ENCODE measurements at regions not wholly inside any gene's neighbourhood (a gene's known extent, or its start where the extent isn't known, plus 50 kb on each side); places are given as distances from the start of the nearest gene placed in this dataset.
"Not testable (repeated sequence)": the region's sequence is repeated elsewhere in the genome, so short reads cannot be mapped to it uniquely, and the experiment has no call there.

GRCh38 chr5:26388976-26389375, 649.4 kb downstream of the CDH9 start:
- H3K27me3 ChIP-seq (replicated peaks; ENCODE audit: insufficient read depth) = no peaks in the 10 kb centered on the region
- intact Hi-C loops (cut with DNase I) = no loop called here
- no peaks in the 10 kb centered on the region for H3K36me3 ChIP-seq
- no peak overlapping the region for H3K27ac ChIP-seq
- DNase-seq (ENCODE audit: low spot score) = no peak
- WGBS = 0% methylated on average over 1 of the region's 1 CpG
- no peak overlapping the region for H3K4me3 ChIP-seq
- TF ChIP-seq POLR2AphosphoS5 (IDR thresholded peaks at IDR 0.05) (no peak), POLR2A (IDR thresholded peaks at IDR 0.05) (no peak), CTCF (IDR thresholded peaks at IDR 0.05) (no peak)
- no peaks in the 10 kb centered on the region for H3K9me3 ChIP-seq
- no peaks in the 10 kb centered on the region for H3K4me1 ChIP-seq (replicated peaks)

- intact Hi-C loops (cut with DNase I) = no loop called here
- no peaks in the 10 kb centered on the region for H3K9me3 ChIP-seq
- no peaks in the 10 kb centered on the region for H3K36me3 ChIP-seq
- H3K27ac ChIP-seq = no peak overlapping the region
- TF ChIP-seq POLR2A (IDR thresholded peaks at IDR 0.05) = no peak
- no peak for TF ChIP-seq POLR2AphosphoS5 (IDR thresholded peaks at IDR 0.05)
- no peak for TF ChIP-seq CTCF (IDR thresholded peaks at IDR 0.05)
- 81% methylated on average over 1 of the region's 1 CpG for WGBS
- DNase-seq (ENCODE audit: low spot score) = no peak
- H3K4me1 ChIP-seq (replicated peaks) = no peaks in the 10 kb centered on the region
- H3K4me3 ChIP-seq = no peak overlapping the region
- no peaks in the 10 kb centered on the region for H3K27me3 ChIP-seq (replicated peaks; ENCODE audit: insufficient read depth)
These were observed 651.9 kb downstream of the CDH9 start for GRCh38 chr5:26386532-26386931.

- DNase-seq (ENCODE audit: low spot score); H3K27ac ChIP-seq; H3K36me3 ChIP-seq; H3K4me3 ChIP-seq; H3K4me1 ChIP-seq (replicated peaks); intact Hi-C loops (cut with DNase I); H3K27me3 ChIP-seq (replicated peaks; ENCODE audit: insufficient read depth); H3K9me3 ChIP-seq: not testable (repeated sequence)
- WGBS = 67% methylated on average over 4 of the region's 4 CpGs
These were observed 673.8 kb downstream of the CDH9 start for GRCh38 chr5:26364624-26365023.

- Histone ChIP-seq H3K27ac (no peak overlapping the region), H3K4me3 (no peak overlapping the region), H3K4me1 (replicated peaks) (no peaks in the 10 kb centered on the region), H3K27me3 (replicated peaks; ENCODE audit: insufficient read depth) (no peaks in the 10 kb centered on the region), H3K36me3 (no peaks in the 10 kb centered on the region), H3K9me3 (no peaks in the 10 kb centered on the region)
- no peak for TF ChIP-seq CTCF (IDR thresholded peaks at IDR 0.05)
- TF ChIP-seq POLR2AphosphoS5 (IDR thresholded peaks at IDR 0.05) = no peak
- TF ChIP-seq POLR2A (IDR thresholded peaks at IDR 0.05) = no peak
- 52% methylated on average over 3 of the region's 3 CpGs for WGBS
- no peak for DNase-seq (ENCODE audit: low spot score)
- intact Hi-C loops (cut with DNase I) = no loop called here
These were observed 694.5 kb downstream of the CDH9 start for GRCh38 chr5:26343801-26344325.

GRCh38 chr5:26339576-26339975, 698.8 kb downstream of the CDH9 start:
- Histone ChIP-seq H3K36me3 (no peaks in the 10 kb centered on the region), H3K27me3 (replicated peaks; ENCODE audit: insufficient read depth) (no peaks in the 10 kb centered on the region), H3K9me3 (no peaks in the 10 kb centered on the region), H3K4me3 (no peak overlapping the region), H3K27ac (no peak overlapping the region), H3K4me1 (replicated peaks) (no peaks in the 10 kb centered on the region)
- TF ChIP-seq POLR2AphosphoS5 (IDR thresholded peaks at IDR 0.05) (no peak), POLR2A (IDR thresholded peaks at IDR 0.05) (no peak), CTCF (IDR thresholded peaks at IDR 0.05) (no peak)
- no peak for DNase-seq (ENCODE audit: low spot score)
- intact Hi-C loops (cut with DNase I) = no loop called here
- WGBS = 89% methylated on average over 1 of the region's 1 CpG

Measured in prostate gland (tissue), 2 donors.